ENCODE measurements at regions not wholly inside any gene's neighbourhood (a gene's known extent, or its start where the extent isn't known, plus 50 kb on each side); places are given as distances from the start of the nearest gene placed in this dataset.

DNA sequence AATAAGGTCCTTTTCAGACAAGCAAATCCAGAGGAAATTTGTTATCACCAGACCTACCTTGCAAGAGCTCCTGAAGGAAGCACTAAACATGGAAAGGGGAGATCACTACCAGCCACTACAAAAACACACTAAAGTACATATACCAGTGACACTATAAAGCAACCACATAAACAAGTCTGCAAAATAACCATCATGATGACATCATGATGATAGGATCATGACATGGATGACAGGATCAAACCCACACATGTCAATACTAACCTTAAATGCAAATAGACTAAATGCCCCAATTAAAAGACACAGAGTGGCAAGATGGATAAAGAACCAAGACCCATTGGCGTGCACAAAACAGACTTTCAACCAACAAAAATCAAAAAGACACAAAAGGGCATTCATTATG, 688.8 kb upstream of the NR5A2 start:
- H4K20me1 ChIP-seq (ENCODE audit: insufficient read depth, low read length), result no peaks in the 10 kb centered on the region
- H3K9ac ChIP-seq (ENCODE audit: low read depth, low read length), result no peak overlapping the region
- no peak overlapping the region for H3K4me2 ChIP-seq (ENCODE audit: insufficient read depth, low read length)
- TF ChIP-seq, protein P1, sequence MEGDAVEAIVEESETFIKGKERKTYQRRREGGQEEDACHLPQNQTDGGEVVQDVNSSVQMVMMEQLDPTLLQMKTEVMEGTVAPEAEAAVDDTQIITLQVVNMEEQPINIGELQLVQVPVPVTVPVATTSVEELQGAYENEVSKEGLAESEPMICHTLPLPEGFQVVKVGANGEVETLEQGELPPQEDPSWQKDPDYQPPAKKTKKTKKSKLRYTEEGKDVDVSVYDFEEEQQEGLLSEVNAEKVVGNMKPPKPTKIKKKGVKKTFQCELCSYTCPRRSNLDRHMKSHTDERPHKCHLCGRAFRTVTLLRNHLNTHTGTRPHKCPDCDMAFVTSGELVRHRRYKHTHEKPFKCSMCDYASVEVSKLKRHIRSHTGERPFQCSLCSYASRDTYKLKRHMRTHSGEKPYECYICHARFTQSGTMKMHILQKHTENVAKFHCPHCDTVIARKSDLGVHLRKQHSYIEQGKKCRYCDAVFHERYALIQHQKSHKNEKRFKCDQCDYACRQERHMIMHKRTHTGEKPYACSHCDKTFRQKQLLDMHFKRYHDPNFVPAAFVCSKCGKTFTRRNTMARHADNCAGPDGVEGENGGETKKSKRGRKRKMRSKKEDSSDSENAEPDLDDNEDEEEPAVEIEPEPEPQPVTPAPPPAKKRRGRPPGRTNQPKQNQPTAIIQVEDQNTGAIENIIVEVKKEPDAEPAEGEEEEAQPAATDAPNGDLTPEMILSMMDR (IDR thresholded peaks at IDR 0.05; ENCODE audit: borderline replicate concordance, extremely low read depth, low read length, poor library complexity, severe bottlenecking), result no peak
- no peak for TF ChIP-seq EZH2 (IDR thresholded peaks at IDR 0.05; ENCODE audit: borderline replicate concordance, low read depth, low read length, severe bottlenecking)
- H3K4me1 ChIP-seq (ENCODE audit: insufficient read depth, low read length), result no peaks in the 10 kb centered on the region
- no peaks in the 10 kb centered on the region for H3K36me3 ChIP-seq (ENCODE audit: insufficient read depth, low read length)
- H3K79me2 ChIP-seq (ENCODE audit: insufficient read depth, low read length), result no peaks in the 10 kb centered on the region
- no peaks in the 10 kb centered on the region for H3K27me3 ChIP-seq (ENCODE audit: insufficient read depth, low read length, poor library complexity)
- no peak for DNase-seq
- no peak for ATAC-seq (ENCODE audit: insufficient read depth, low read depth)
- H3K27ac ChIP-seq (ENCODE audit: low read length), result no peak overlapping the region
- no peak overlapping the region for H3K4me3 ChIP-seq (ENCODE audit: low read depth in 1 of 2, low read length in 2 of 2)
- no peaks in the 10 kb centered on the region for H3K9me3 ChIP-seq (ENCODE audit: insufficient read depth, low read length, severe bottlenecking)
- H2AFZ ChIP-seq (ENCODE audit: low read depth, low read length), result no peak overlapping the region

DNA sequence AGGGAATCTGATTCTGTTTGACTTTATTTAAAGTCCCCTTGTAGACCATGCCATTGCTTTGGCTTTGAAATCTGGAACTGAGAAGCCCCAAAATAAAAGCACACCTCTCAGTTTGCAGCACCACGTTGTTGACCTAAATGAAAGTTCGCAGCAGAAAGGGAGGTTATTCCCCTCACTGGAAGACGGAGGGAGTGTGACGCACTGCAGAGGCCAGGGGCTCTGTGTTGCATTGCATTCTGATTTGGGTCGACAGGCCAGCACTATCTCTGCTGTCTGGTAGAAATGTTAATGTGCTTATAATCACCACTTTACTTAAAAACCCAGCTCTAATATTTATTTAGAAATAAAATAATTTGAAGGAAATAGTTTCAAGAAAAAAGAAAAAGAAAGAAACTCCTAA, 675.2 kb upstream of the NR5A2 start:
- ATAC-seq (ENCODE audit: insufficient read depth, low read depth) (no peak), DNase-seq (no peak)
- Histone ChIP-seq H4K20me1 (ENCODE audit: insufficient read depth, low read length) (no peaks in the 10 kb centered on the region), H3K27ac (ENCODE audit: low read length) (no peak overlapping the region), H3K79me2 (ENCODE audit: insufficient read depth, low read length) (no peaks in the 10 kb centered on the region), H3K4me1 (ENCODE audit: insufficient read depth, low read length) (no peaks in the 10 kb centered on the region), H3K27me3 (ENCODE audit: insufficient read depth, low read length, poor library complexity) (no peaks in the 10 kb centered on the region), H3K4me2 (ENCODE audit: insufficient read depth, low read length) (no peak overlapping the region), H3K4me3 (ENCODE audit: low read depth in 1 of 2, low read length in 2 of 2) (no peak overlapping the region), H2AFZ (ENCODE audit: low read depth, low read length) (no peak overlapping the region), H3K36me3 (ENCODE audit: insufficient read depth, low read length) (no peaks in the 10 kb centered on the region), H3K9ac (ENCODE audit: low read depth, low read length) (no peak overlapping the region), H3K9me3 (ENCODE audit: insufficient read depth, low read length, severe bottlenecking) (peaks cover 7% of the 10 kb centered on the region)
- TF ChIP-seq EZH2 (IDR thresholded peaks at IDR 0.05; ENCODE audit: borderline replicate concordance, low read depth, low read length, severe bottlenecking), result no peak
- TF ChIP-seq, protein P1 (IDR thresholded peaks at IDR 0.05; ENCODE audit: borderline replicate concordance, extremely low read depth, low read length, poor library complexity, severe bottlenecking), result no peak

DNA sequence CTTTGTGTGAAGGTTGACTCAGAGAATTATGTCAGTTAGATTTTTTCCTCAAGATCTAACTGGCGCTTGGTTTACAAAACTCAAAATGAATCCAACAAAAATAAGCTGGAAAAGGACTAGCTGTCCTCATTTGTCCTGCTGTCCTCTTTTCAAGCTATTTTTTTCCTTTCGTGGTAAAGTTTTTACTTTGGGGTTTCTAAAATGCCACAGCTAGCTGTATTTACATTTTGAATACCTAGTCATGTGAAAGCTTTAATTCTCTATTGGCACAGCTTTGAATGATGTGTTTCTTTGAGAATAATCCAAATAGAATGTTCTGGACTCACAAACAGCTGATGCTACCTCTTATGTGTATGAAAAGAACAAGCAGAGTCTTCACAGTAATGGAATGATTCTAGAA, 673.6 kb upstream of the NR5A2 start:
- H4K20me1 ChIP-seq (ENCODE audit: insufficient read depth, low read length), result no peaks in the 10 kb centered on the region

More for the DNA sequence above, 673.6 kb upstream of the NR5A2 start:
- Histone ChIP-seq H3K27ac (ENCODE audit: low read length) (no peak overlapping the region), H3K4me3 (ENCODE audit: low read depth in 1 of 2, low read length in 2 of 2) (no peak overlapping the region), H3K36me3 (ENCODE audit: insufficient read depth, low read length) (no peaks in the 10 kb centered on the region), H3K79me2 (ENCODE audit: insufficient read depth, low read length) (no peaks in the 10 kb centered on the region), H3K4me1 (ENCODE audit: insufficient read depth, low read length) (no peaks in the 10 kb centered on the region), H3K4me2 (ENCODE audit: insufficient read depth, low read length) (no peak overlapping the region), H3K9ac (ENCODE audit: low read depth, low read length) (no peak overlapping the region), H2AFZ (ENCODE audit: low read depth, low read length) (no peak overlapping the region), H3K27me3 (ENCODE audit: insufficient read depth, low read length, poor library complexity) (no peaks in the 10 kb centered on the region), H3K9me3 (ENCODE audit: insufficient read depth, low read length, severe bottlenecking) (peaks cover 7% of the 10 kb centered on the region)
- ATAC-seq (ENCODE audit: insufficient read depth, low read depth) (no peak), DNase-seq (no peak)
- TF ChIP-seq, protein P1 (IDR thresholded peaks at IDR 0.05; ENCODE audit: borderline replicate concordance, extremely low read depth, low read length, poor library complexity, severe bottlenecking), result no peak
- TF ChIP-seq EZH2 (IDR thresholded peaks at IDR 0.05; ENCODE audit: borderline replicate concordance, low read depth, low read length, severe bottlenecking), result no peak

Data from DND-41 (cell line).